Right lobe of liver (tissue), 6 donors: ENCODE measurements at regions not wholly inside any gene's neighbourhood (a gene's known extent, or its start where the extent isn't known, plus 50 kb on each side); places are given as distances from the start of the nearest gene placed in this dataset.
A peak's percentile ranks its signal among the peaks of the same experiment; 100 is the strongest.

Source experiments
- ATAC-seq, 4 donors: fragments of 200-7000 bp; cut with Tn5 transposase; one replicate each; pipeline ENCODE4 v1.9.1; 2020; ENCODE audit warnings: mild to moderate bottlenecking in 4 of 4, moderate library complexity in 4 of 4
- DNase-seq, 3 donors: peaks; one replicate each; pipeline ENCODE4 v3.0.0-alpha.2; 2020
- H3K27ac ChIP-seq, 3 donors: fragments of 200-600 bp; one replicate each; pipeline ENCODE4 v1.8.0; 2022
- H3K27me3 ChIP-seq, 2 donors: fragments of 200-600 bp; one replicate each; pipeline ENCODE4 v1.8.0; 2022
- H3K36me3 ChIP-seq, 4 donors: fragments of 200-600 bp; sonication (generic) in 1 of 4; one replicate each; pipeline versions ENCODE4 v1.5.1 to v1.8.0; 2017 to 2022; ENCODE audit warnings: control low read depth in 1 of 4
- H3K4me1 ChIP-seq, 4 donors: fragments of 200-600 bp; sonication (generic) in 1 of 4; one replicate each; pipeline versions ENCODE4 v1.5.1 to v1.8.0; 2017 to 2022; ENCODE audit warnings: control low read depth in 1 of 4
- H3K4me3 ChIP-seq, 3 donors: fragments of 200-600 bp; one replicate each; pipeline ENCODE4 v1.8.0; 2022
- H3K9me3 ChIP-seq, 4 donors: fragments of 200-600 bp; sonication (generic) in 1 of 4; one replicate each; pipeline versions ENCODE4 v1.5.1 to v1.8.0; 2017 to 2022; ENCODE audit warnings: control low read depth in 1 of 4
- POLR2A ChIP-seq: fragments of 450-650 bp; IDR thresholded peaks from one replicate; pipeline ENCODE4 v1.6.1; 2017; ENCODE audit warnings: antibody characterized with exemption, mild to moderate bottlenecking
- WGBS: methylation state at CpG from one replicate; pipeline ENCODE4 v1.1.6; 2018; ENCODE audit warnings: low coverage, low lambda C conversion rate; ENCODE audit not compliant: insufficient coverage; ENCODE audit errors: missing lambda C conversion rate; 5-methylcytosine and 5-hydroxymethylcytosine counted together
- intact Hi-C, 2 donors: fragments of 100-400 bp; cut with DNase I; formaldehyde crosslinking; loops; one replicate each; pipeline versions ENCODE4 v1.11.2 to v1.14.1; 2022
- TF ChIP-seq, protein P1 (sequence below), 4 donors: fragments of 200-600 bp in 3 of 4; fragments of 450-650 bp in 1 of 4; IDR thresholded peaks; one replicate each; pipeline versions ENCODE4 v1.5.1 to v1.8.0; 2016 to 2022; ENCODE audit warnings: antibody characterized with exemption in 4 of 4, mild to moderate bottlenecking in 2 of 4
- donor health status: DM: no; HTN: yes; CAD: no.
- donor health status: DM: no; HTN: no; CAD: no.
- donor health status: DM: no; HTN: no; CAD: no.
- donor health status: DM: no; HTN: yes; CAD: no.
- donor health status: DM: no; HTN: yes; CAD: no.

DNA sequence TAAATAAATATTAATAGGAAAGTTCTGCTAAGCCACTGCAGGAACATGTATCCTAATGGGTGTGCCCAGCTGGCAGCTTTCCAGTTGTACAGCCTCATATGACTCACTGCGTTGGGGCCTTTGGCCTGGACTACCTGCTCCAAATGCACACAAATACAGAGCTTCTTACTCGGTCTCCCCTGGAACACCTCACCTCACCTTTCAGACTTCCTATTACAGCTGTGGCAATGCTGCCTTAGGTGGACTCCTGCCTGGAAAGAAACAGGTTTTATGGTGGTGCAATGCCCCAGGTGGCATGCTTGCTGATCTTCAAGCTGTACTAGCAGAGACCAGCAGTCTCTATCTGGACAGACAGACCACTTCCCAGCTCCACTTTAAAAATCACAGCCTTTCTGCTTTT lies 85.7 kb upstream of the EXOC1L start:
- H3K36me3 ChIP-seq: no peaks in the 10 kb centered on the region
- H3K4me1 ChIP-seq: no peaks in the 10 kb centered on the region
- no peaks in the 10 kb centered on the region for H3K27me3 ChIP-seq
- no peak overlapping the region for H3K4me3 ChIP-seq
- 27% methylated on average over 2 of the region's 2 CpGs for WGBS
- no peak overlapping the region for H3K27ac ChIP-seq
- ATAC-seq: peak in 2 of 4 donors; percentile 33 to 91
- no peak for TF ChIP-seq POLR2A
- TF ChIP-seq, protein P1, sequence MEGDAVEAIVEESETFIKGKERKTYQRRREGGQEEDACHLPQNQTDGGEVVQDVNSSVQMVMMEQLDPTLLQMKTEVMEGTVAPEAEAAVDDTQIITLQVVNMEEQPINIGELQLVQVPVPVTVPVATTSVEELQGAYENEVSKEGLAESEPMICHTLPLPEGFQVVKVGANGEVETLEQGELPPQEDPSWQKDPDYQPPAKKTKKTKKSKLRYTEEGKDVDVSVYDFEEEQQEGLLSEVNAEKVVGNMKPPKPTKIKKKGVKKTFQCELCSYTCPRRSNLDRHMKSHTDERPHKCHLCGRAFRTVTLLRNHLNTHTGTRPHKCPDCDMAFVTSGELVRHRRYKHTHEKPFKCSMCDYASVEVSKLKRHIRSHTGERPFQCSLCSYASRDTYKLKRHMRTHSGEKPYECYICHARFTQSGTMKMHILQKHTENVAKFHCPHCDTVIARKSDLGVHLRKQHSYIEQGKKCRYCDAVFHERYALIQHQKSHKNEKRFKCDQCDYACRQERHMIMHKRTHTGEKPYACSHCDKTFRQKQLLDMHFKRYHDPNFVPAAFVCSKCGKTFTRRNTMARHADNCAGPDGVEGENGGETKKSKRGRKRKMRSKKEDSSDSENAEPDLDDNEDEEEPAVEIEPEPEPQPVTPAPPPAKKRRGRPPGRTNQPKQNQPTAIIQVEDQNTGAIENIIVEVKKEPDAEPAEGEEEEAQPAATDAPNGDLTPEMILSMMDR (IDR thresholded peaks at IDR 0.05): no peak
- no peaks in the 10 kb centered on the region for H3K9me3 ChIP-seq
- intact Hi-C loops: no loop called here
- peak in 1 of 3 donors; percentile 60 for DNase-seq

DNA sequence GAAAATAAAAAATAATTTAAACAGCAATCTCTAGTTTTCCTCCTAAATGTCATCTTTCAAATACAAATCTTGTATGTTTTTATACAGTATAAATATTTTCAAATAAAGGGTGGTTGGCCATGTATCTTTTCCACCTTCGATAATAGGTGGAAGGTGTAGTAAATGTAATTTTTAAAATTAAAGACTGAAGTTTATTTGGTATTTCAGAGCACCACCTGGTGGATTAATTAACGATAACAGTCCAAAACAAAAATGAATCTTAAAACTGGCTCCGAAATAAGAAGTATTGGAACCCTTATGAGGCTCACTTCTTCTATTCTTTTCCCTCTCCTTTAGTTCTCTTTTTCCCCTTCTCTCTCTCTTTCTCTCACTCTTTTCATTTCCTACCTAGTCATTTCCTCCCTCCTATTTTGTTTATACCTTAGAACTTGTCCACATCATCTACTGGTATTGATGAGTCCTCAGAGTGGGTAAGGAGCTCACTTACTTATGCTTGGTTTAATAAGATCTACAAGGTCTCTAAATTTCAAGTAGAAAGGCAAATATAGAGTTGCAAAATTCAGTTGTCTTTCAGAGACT lies 82.9 kb upstream of the EXOC1L start:
- no peaks in the 10 kb centered on the region for H3K4me1 ChIP-seq
- no peak for TF ChIP-seq POLR2A
- TF ChIP-seq, protein P1 (IDR thresholded peaks at IDR 0.05): peak; percentile 35 to 38 (median 36)
- H3K36me3 ChIP-seq: no peaks in the 10 kb centered on the region
- no peaks in the 10 kb centered on the region for H3K27me3 ChIP-seq
- WGBS: 16% methylated on average over 3 of the region's 3 CpGs
- H3K4me3 ChIP-seq: no peak overlapping the region
- ATAC-seq: no peak
- H3K9me3 ChIP-seq: no peaks in the 10 kb centered on the region
- H3K27ac ChIP-seq: no peak overlapping the region
- intact Hi-C loops: no loop called here
- DNase-seq: no peak

DNA sequence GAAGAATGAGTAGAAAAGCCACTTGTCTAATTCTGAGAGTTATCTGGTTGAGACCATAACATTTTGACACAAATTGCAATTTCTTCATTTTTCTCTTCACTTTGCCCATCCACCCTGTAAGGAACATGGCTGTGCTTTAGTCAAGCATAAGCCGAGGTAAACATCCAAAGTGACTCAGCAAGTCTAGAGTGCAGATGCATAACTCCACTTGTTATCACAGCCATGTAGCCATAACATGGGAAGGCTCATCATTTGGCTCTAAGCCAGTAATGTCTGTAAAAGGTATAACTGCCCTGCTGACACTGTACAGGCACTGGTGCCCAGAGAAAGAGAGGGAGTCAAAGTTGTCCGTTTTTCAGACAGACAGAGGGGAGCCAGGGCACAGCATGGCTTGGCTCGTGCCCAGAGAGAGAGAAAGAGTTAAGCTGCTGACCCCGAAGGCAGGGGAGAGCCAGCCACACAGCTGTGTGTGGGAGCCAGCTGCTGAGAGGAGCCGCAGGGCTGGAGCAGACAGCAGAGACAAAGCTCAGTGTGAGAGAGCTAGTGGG lies 76.9 kb upstream of the EXOC1L start:
- no peaks in the 10 kb centered on the region for H3K4me1 ChIP-seq
- DNase-seq: no peak
- no peaks in the 10 kb centered on the region for H3K36me3 ChIP-seq
- WGBS: 61% methylated on average over 2 of the region's 5 CpGs
- ATAC-seq: no peak
- no peak overlapping the region for H3K4me3 ChIP-seq
- H3K27me3 ChIP-seq: no peaks in the 10 kb centered on the region
- no peaks in the 10 kb centered on the region for H3K9me3 ChIP-seq
- intact Hi-C loops: no loop called here
- no peak overlapping the region for H3K27ac ChIP-seq
- no peak for TF ChIP-seq POLR2A
- TF ChIP-seq, protein P1 (IDR thresholded peaks at IDR 0.05): no peak

DNA sequence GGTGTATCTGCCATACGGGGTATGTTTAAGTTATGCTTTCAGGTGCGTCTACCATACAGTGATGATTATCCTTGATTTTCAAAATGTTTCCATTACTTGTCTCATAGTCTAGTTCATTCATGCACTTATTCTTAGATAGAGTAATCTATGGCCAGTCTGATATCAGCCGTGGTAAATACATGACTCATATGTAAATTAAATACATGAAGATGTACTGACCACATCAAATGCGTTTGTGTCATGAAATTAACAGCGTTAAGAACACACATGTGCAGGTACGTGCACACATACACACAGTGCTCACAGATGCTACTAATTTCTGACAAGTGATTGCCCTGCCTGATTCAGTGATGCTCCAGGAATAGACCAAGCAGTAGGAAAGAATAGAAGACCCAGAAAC lies 75.2 kb upstream of the EXOC1L start:
- Histone ChIP-seq H3K27me3 (no peaks in the 10 kb centered on the region), H3K4me1 (no peaks in the 10 kb centered on the region), H3K9me3 (no peaks in the 10 kb centered on the region), H3K36me3 (no peaks in the 10 kb centered on the region), H3K27ac (no peak overlapping the region), H3K4me3 (no peak overlapping the region)
- DNase-seq (no peak), ATAC-seq (no peak)
- 69% methylated on average over 6 of the region's 6 CpGs for WGBS
- intact Hi-C loops: no loop called here
- TF ChIP-seq, protein P1 (IDR thresholded peaks at IDR 0.05): no peak
- no peak for TF ChIP-seq POLR2A

DNA sequence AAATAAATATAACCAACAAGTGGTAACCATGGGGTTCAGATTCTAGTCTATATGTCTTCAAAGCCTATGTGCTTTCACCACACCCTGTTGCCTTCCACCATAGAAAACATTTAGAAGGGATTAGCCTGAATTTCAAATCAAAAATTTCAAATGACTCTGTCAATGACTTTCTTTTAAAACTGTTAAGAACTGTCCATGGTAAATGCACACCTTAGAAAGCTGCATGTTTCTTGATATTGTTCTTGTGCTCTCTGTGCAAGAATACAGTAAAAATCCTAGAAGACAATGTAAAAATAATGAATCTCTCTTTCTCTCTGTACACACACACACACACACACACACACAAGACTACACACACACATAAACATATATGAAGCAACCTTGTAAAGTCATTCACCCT lies 74.6 kb upstream of the EXOC1L start:
- ATAC-seq: no peak

More for the DNA sequence above, 74.6 kb upstream of the EXOC1L start:
- TF ChIP-seq POLR2A: no peak
- TF ChIP-seq, protein P1 (IDR thresholded peaks at IDR 0.05): no peak
- intact Hi-C loops: no loop called here
- no peak overlapping the region for H3K4me3 ChIP-seq
- H3K4me1 ChIP-seq: no peaks in the 10 kb centered on the region
- no peaks in the 10 kb centered on the region for H3K36me3 ChIP-seq
- H3K9me3 ChIP-seq: no peaks in the 10 kb centered on the region
- no peak overlapping the region for H3K27ac ChIP-seq
- no peak for DNase-seq
- H3K27me3 ChIP-seq: no peaks in the 10 kb centered on the region
